Superior temporal gyrus (tissue), 1 donor: ENCODE measurements at regions not wholly inside any gene's neighbourhood (a gene's known extent, or its start where the extent isn't known, plus 50 kb on each side); places are given as distances from the start of the nearest gene placed in this dataset.
"Not testable (repeated sequence)": the region's sequence is repeated elsewhere in the genome, so short reads cannot be mapped to it uniquely, and the experiment has no call there.

Source experiments
- DNase-seq: peaks from one replicate; pipeline ENCODE4 v3.0.0-alpha.2; 2016; ENCODE audit errors: extremely low spot score

GRCh38 chr9:129435988-129436717 lies 184.7 kb downstream of the C9orf50 start:
- DNase-seq: no peak

DNA sequence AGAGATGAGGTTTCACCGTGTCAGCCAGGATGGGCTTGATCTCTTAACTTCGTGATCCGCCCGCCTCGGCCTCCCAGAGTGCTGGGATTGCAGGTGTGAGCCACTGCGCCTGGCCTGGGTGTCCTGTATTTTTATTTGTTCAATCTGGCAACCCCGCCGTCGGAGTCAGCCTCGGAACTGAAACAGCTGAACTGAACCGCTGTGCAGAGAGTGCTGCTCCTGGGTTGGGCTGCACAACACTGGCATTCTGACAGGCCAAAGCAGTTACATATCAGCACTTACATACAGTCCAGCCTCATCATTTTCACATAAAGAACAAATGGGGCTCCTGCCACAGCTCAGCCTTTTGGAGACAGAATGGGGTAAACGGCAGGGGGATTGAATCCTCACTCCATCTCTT lies 185.6 kb downstream of the C9orf50 start:
- no peak for DNase-seq

DNA sequence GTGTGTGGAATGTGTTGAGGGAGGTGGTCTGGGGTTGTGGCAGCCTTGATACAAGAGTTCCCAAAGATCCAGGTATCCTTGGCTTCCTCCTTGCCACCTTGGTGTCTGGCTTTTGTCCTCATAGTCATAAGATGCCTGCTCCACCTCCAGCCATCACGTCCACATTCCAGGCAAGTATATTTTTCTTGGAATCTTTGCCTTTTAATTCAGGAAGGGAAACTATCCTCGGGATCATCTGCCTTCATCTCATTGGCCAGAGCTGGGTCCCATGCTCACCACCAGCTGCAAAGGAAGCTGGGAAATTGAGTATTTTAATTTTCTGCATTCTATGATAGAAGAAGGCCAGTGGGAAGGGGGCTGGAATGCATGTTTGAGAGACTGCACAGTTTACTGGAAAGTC lies 186.7 kb downstream of the C9orf50 start:
- DNase-seq: peak; percentile 70

DNA sequence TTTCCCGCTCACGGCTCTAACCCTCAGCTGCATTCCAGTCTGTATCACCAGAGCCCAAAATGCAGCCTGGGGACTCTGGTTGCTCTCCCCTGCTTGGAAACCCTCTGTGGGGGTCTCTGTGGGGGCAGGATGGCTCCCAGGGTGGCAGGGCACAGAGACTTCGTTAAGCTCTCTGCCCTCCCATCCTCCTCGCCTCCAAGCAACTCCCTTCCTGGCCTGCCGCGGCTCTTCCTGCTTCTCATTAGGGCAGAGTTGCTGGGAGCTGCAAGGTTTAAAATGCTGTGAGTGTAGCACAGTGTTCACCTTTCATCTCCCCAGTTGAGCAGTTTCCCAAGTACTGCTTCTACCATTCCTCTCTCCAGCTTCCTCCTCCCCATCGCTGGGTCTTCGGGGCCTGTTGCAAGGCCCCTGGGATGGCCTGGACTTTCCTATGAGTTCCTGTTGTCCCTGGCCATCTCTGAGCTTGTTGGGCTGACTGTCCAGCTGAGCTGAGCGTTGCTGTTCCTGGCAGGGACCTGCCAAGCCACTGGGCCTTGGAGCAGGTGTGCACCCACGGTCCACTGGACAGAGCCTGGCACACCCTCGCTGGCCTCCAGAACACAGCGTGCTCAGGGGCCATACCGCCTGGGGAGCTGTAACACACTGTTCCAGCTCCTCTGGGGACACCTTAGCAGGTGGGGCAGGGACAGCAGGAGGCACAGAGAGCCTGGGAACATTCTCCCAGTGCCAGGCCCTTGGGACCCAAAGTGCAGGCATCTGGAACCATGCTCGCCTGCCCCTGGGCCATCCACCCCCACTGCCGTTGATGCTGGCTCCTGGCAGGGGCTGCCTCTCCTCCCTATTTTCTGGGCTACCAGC lies 188.4 kb downstream of the C9orf50 start:
- DNase-seq: no peak

DNA sequence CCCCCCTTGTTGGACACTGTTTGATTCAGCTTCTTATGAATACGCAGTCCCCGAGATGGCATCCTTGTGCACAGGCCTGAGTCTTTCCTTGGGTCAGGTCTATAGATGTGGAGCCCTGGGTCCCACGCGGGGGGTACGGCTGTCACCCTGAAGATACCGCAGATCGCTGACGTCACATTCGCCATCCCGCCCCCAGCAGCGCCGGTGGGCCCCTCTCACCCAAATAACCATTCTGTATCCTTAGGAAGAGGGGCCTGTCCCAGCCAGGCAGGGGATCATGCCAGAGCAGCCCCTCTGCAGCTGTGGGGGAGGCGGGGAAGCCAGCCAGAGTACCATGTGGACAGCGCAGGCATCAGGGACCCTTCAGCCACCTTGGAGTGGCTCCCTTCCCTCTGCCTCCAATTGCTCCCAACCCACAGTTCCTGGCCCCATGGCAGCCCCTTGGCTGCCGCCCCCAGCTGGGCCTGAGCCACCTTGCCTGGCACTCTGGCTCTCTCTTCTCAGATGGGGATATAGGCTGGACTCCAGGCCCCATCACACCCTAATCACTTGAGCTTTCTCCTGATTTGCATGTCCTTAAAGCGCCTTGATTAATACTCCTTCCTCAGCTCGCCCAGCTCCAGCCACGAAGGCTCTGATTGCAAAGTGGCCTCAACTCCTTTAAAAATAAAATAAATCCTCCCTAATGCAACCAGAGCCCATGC lies 189.8 kb downstream of the C9orf50 start:
- DNase-seq: no peak

DNA sequence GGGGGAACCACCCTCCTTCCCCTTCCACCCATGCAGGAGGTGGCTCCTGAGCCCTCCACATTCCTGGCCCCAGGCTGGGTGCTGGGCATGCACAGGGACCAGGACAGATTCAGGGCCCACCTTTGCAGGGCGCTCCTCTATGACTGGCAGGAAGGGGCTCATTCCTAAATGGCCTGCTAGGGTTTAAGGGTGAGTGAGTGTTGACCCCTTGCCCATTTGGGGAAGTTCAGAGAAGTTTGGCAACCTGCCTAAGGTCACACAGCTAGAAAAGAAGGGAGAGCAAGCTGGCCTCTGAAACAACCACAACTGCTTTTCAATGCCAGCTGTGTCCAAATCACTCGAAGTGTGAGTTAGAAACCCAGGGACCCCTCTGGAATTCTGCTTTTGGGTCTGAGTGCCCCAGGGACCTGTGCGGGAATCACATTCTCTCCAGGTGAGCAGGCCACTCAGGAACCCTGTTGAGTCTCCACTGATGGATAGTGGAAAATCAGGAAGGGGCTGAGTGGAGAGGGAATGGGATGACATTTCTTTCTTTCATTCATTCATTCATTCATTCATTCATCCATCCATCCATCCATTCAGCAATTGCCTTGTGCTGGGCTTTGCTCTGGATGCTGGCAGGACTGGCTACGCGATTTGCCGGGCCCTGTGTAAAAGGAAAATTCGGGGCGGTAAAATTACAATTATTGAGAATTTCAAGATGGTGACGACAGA lies 191.9 kb downstream of the C9orf50 start:
- no peak for DNase-seq

GRCh38 chr9:129427149-129427548 lies 193.8 kb downstream of the C9orf50 start:
- DNase-seq: no peak

DNA sequence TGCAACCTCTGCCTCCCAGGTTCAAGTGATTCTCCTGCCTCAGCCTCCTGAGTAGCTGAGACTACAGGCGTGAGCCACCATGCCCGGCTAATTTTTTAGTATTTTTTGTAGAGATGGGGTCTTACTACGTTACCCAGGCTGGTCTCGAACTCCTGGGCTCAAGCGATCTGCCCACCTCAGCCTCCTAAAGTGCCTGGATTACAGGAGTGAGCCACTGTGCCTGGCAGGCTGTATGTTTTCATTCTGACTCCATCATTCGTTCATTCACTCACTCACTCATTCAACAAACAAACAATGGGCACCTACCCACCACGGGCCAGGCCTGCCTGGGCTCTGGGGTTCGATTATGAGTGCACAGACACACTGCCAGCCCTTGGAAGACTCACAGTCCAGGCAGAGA lies 197.1 kb downstream of the C9orf50 start:
- not testable (repeated sequence) for DNase-seq

DNA sequence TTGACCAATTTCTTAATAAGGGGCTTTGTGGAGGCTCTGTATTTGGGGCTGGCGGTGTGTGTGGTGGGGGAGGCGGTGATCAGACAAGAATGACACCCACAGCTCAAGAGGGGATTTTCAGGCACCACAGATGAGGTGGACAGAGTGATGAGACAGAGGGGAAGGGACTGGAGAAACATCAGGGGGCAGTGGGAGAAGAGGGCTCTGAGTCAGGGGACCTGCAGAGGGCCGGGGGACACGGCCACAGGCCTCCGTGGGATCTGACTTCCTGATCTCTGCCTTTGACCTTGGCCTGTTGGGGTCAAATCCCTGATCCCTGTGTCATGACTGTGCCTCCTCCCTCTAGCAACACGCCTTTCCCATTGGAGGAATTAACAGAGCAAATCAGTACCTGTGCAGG lies 197.7 kb downstream of the C9orf50 start:
- no peak for DNase-seq

- DNase-seq: no peak
Observed at GRCh38 chr9:129422843-129423192, 198.1 kb downstream of the C9orf50 start.

- DNase-seq: no peak
Observed at GRCh38 chr9:129422032-129422842, 198.7 kb downstream of the C9orf50 start.

- DNase-seq: no peak
Observed at GRCh38 chr9:129421371-129421770, 199.5 kb downstream of the C9orf50 start.

- no peak for DNase-seq
Observed at GRCh38 chr9:129420721-129421120, 200.2 kb downstream of the C9orf50 start.

DNA sequence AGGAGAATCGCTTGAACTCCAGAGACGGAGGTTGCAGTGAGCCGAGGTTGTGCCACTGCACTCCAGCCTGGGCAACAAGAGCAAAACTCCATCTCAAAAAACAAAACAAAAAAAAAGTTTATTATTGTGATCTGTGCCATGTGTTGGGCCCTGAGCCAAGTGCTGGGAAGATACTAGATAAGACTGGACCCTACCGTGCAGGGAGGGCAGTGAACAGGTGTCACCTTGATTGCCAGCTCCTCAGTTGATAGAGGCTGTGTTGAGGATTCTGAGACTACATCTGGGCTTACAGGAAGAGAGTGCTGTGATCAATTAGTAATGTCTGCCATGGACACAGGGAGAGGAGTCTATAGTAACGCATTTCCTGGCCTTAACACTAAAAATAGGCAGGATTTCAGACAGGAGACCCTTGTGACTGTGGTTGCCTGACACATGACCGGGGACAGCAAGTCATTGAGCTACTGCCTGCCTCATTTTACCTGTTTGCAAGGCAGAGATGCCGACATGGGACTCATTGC lies 201.5 kb downstream of the C9orf50 start:
- no peak for DNase-seq

- no peak for DNase-seq
Observed at GRCh38 chr9:129418451-129418850, 202.4 kb downstream of the C9orf50 start.

- DNase-seq: no peak
Observed at GRCh38 chr9:129416821-129417539, 203.9 kb downstream of the C9orf50 start.

DNA sequence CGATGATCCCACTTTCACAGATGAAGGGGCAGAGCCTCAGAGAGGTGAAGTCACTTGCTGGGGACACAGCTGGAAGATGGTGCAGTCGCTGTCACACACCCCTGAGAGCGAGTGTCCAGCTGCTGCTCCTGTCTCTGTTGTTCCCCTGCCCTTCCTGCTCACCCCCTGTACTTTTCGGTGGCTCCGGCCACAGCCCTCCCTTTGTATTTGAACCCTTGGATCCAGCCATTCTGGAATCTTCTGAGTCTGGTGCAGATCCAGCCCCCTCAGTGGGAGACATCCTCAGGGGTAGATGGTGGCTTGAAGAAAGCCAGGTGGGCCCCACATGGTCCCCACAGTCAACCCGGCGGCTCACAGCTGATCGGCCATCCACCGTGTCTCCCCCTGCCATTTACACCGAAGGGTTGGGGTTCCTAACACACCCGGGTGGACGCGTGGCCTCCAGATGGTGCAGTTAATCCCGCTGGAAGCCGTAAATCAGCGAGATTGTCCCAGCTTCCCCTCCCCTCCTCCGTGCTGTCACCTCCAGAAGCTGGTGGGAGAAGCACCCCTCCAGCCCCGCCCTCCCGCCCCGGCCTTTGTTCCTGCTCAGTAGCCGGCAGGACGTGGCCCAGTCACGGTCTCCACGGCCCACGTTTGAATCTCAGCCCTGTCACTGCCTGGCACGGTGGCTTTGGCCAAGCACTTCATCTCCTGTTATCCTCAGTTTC lies 204.8 kb downstream of the C9orf50 start:
- no peak for DNase-seq

GRCh38 chr9:129414993-129415941 lies 205.6 kb downstream of the C9orf50 start:
- no peak for DNase-seq
